ENCODE measurements at regions not wholly inside any gene's neighbourhood (a gene's known extent, or its start where the extent isn't known, plus 50 kb on each side); places are given as distances from the start of the nearest gene placed in this dataset.

- TF ChIP-seq EP300 (IDR thresholded peaks at IDR 0.05; ENCODE audit: borderline replicate concordance in 1 of 2, control insufficient read depth in 1 of 2, low read depth in 2 of 2, low read length in 2 of 2): no peak
- TF ChIP-seq REST (IDR thresholded peaks at IDR 0.05; ENCODE audit: low read depth, low read length): no peak
- no peak for TF ChIP-seq CREM (IDR thresholded peaks at IDR 0.05; ENCODE audit: low read depth)
- TF ChIP-seq POLR2A (IDR thresholded peaks at IDR 0.05; ENCODE audit: low read depth, low read length): no peak
- TF ChIP-seq CBX3 (IDR thresholded peaks at IDR 0.05; ENCODE audit: borderline replicate concordance, low read depth): no peak
Measured at GRCh38 chr13:40243047-40243446, 423.4 kb downstream of the FOXO1 start.
